Fibroblast of skin of right quadriceps (primary cell): ENCODE measurements at regions not wholly inside any gene's neighbourhood (a gene's known extent, or its start where the extent isn't known, plus 50 kb on each side); places are given as distances from the start of the nearest gene placed in this dataset.
"Not testable (repeated sequence)": the region's sequence is repeated elsewhere in the genome, so short reads cannot be mapped to it uniquely, and the experiment has no call there.

Source experiments
- DNase-seq: peaks from one replicate; pipeline ENCODE4 v3.0.0-alpha.2; 2013

DNA sequence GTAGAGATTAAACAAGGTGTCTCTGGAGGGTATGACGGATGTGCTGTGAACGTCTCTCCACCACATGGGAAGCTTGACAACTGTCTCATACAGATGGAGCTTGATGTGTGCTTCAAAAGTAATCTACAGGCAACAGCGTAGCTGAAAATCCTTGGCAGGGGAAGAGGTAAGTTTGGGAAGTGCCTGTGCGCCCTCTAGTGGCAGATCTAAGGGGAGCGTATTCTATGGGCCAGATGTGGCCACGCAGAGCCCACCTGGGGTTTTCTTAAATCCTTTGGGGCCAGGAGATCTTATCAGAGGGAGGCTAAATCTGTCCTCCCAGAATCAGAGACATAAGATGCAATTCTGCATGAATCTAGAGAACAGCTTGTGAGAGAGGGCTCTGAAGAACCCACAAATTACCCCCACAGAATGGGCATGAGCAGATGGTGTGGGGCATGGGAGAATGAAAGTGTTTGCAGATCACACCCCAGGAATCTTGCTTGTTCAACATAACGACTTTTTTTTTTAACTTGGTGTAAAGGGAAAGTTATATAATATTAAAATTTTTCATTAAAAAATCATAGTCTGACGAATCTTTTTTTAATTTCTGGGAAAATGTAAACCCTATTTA is 91.2 kb upstream of the MPP7 start:
- peak; percentile 53 for DNase-seq

DNA sequence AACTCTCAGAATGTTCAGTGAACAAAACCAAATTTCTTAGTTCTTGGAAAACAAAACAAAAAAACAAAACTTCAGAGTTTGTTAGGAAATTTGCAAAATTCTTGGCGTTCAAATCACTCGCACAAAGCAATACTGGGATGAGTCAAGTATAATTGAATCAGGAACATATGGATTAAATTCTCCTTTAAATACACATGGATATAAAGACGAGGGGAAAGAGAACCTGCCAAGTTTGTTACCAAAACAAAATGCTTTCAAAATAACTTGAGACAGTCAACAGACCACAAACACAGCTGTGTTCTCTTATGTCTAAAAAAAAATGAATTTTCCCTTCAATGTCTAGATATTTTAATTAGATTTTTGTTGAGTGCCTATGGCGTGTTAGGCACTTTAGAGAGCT is 93.5 kb upstream of the MPP7 start:
- peak; percentile 51 for DNase-seq

DNA sequence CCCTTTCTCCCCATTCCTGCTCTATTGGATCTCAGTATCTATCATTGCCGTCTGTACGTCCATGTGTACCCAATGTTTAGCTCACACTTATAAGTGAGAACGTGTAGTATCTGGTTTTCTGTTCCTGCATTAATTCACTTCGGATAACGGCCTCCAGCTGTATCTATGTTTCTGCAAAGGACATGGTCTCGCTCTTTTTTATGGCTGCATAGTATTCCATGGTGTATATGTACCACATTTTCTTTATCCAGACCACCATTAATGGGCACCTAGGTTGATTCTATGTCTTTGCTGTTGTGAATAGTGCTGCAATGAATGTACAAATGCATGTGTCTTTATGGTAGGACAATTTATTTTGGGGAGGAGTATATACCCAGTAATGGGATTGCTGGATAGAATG is 94.4 kb upstream of the MPP7 start:
- DNase-seq = no peak

DNA sequence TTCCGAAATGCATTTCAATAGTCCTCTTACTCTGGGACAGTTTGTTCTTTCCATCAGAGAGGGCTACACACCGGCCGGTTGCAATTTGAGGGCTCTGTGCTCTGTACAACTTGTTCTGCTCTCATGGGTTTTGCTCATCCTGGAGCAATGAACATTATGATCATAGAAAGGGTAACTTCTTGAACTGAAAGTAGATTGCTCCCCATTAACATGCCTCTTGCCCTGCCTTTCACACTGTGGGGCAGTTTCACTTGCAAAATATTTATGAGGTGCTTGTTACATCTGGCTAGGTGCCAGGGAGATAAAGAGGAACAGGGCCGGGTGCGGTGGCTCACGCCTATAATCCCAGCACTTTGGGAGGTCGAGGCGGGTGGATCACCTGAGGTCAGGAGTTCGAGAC is 97.3 kb upstream of the MPP7 start:
- DNase-seq = no peak

DNA sequence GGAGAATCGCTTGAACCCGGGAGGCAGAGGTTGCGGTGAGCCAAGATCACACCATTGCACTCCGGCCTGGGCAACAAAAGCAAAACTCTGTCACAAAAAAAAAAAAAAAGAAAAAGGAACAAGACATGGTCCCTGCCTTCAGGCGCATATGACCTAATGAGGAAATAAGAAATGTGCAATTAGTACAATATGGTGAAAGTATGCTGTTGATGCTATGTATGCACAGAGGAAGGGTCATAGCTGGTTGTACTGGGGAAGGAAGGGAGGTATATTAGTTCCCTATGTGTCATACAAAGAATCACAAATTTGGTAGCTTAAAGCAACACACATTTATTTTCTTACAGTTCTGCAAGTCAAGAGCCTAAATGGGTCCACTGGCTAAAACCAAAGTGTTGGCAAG is 97.8 kb upstream of the MPP7 start:
- no peak for DNase-seq

DNA sequence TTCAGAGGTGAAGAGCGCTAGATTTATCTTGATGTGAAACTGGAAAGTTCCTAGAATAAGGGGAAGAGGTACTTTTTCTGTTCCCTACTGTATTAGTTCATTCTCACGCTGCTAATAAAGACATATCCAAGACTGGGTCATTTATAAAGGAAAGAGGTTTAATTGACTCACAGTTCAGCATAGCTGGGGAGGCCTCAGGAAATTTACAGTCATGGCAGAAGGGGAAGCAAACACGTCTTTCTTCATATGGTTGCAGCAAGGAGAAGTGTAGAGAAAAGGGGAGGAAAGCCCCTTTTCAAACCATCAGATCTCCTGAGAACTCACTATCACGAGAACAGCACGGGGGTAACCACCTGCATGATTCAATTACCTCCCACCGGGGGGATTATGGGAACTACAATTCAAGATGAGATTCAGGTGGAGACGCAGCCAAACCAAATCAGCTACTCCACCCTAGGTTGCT is 99.8 kb upstream of the MPP7 start:
- not testable (repeated sequence) for DNase-seq

DNA sequence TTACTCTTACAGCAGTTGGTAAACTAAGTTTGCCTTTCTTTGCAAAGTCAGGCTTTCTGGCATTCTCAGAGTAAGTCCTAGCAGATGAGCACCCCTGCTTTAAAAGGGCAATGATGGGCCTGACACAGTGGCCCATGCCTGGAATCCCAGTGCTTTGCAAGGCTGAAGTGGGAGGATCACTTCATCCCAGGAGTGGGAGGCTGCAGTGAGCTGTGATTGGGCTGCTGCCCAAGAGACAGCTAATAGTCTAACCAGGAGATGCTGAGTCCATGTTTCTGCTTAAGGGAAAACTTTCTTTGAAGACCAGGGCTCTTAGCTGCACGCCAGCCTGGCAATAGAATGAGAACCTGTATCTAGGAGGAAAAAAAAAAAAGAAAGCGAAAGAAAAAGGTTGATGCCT is 100.2 kb upstream of the MPP7 start:
- no peak for DNase-seq

DNA sequence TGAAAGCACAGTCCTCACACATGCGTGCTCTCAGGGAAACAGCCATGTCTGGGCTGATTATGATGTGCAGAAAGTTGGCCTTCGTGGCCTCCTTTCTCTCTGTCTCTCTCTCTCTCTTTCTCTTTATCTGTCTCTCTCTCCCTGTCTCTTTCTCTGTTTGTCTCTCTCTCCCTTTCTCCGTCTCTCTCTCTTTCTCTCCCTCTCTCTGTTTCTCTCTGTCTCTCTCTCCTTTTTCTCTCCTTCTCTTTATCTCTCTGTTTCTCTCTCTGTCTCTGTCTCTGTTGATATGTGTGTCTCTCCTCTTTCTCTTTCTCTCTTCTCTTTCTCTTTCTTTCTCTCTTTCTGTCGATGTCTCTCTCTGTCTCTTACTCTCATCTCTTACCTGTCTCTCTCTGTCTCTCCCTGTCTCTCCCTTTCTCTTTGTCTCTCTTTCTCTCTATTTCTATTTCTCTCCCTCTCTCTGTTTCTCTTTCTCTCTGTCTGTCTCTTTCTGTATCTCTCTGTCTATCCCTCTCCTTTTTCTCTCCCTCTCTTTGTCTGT is 105.4 kb upstream of the MPP7 start:
- no peak for DNase-seq

DNA sequence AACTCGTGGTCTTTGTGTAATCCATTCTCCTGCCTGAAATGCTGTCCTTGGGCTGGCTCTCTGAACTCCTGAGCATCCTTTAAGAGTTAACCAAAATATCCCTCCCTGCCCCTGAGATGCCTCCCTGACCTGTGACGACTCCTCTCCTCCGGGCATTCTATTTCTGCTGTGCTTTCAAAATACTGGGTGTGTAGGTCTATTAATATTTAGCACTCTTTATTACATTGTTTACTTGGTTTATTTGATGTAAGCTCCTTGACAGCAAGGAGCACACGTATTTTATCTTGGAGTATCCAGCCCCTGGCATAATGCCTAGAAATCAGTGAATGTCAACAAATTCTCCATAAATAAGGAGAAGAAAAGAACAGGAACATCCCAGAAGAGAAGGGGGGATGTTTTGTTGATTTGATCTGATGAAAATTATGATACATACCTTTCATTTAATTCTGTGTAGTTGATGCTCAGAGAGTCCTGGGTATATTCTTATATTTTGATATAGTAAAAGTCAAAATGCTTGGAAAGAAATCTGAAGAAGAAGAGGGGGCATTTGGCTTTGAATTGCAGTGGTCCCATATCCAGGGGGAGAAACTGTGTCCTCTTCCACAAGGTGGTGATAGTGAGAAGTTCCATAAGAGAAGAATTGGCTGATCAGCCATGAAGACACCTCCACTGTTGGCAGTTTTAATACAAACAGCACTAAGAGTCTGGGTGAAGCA is 107.7 kb upstream of the MPP7 start:
- no peak for DNase-seq

DNA sequence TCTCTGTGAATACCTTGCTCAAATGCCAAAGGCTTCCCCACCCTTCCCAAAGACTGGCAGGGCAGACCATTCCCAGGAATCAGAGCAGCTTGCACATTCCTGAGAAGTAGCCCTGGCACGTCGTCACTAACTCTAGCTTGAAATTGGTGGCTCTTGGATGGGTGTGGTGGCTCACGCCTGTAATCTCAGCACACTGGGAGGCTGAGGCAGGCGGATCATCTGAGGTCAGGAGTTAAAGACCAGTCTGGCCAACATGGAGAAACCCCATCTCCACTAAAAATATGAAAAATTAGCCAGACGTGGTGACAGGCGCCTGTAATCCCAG is 108.2 kb upstream of the MPP7 start:
- no peak for DNase-seq

DNA sequence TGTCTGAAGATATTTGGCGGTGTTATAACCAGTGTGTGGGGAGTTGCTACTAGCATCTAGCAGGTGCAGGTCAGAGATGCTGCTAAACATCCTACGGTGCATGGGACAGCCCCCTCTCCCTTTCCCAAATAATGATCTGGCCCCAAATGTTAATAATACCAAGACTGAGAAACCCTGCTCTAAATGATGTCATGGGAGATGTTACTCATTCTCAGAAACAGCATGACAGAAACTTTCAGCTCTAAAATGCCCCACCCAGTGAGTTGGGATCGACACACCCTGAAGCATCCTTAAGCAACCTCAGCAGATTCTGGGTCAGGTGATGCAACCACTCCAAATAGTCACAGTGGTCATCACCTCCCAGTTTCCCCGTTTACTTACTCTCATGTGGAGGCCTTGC is 108.8 kb upstream of the MPP7 start:
- DNase-seq = no peak

DNA sequence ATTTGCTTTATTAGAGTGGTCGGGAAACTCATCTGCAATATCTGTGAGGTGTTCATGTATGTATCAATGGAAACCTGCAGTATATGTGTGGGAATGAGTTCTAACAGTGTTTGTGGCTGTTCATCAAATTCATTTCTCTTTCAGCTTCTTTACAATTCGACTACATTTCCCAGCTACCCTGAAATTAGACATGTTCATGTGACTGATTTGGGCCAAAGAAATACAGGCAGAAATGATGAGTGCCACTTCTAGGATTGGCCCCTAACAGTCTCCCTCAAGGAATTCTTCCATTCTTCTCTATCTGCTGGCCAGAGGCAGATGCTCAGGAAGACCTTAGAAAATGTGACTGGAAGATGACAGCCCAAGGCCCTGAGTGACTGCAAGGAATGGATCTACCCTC is 114.8 kb upstream of the WAC start:
- no peak for DNase-seq

DNA sequence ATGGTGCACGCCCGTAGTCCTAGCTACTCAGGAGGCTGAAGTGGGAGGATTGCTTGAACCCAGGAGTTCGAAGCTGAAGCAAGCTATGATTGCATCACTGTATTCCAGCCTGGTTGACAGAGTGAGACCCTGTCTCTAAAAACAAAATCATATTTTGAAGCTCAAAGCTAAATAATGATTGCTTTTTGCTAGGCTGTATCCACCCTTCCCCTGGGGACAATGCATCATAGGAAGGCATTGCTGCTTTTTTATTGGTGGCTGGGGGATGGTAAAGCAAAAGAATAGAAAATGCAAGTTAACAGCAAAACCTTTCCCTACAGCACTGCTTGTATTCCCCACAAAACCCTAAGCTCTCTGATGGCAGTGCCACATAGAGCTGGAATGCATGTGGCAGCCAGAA is 107.5 kb upstream of the WAC start:
- DNase-seq = peak; percentile 6

DNA sequence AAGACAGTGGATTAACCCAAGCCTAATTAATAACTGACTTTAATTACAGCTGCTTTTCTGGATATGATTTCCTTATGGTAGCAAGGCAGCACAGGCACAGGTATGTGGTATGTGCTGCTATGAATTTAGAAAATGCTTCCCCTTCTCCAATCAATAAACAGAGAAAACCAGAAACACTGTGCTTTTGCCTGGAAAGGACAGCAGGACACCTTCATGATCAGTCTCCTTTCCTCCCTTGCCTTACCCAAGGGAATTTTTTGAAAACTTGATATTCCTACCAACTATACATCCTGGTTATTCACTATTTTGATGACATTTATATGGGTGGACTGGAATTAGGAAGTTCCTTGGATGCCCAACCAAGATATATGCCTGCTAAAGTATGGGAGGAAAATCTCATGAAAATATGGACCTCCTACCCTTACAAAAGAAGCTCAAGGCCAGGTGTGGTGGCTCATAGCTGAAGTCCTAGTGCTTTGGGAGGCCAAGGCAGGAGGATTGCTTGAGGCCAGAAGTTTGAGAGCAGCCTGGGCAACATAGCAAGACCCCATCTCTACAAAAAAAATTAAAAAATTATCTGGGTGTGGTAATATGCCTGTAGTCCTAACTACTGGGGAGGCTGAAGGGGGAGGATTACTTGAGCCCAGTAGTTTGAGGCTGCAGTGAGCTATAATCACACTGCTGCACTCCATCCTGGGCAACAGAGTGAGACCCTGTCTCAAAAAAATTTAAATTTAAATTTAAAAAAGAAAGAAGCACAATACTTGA is 106.3 kb upstream of the WAC start:
- DNase-seq = no peak

DNA sequence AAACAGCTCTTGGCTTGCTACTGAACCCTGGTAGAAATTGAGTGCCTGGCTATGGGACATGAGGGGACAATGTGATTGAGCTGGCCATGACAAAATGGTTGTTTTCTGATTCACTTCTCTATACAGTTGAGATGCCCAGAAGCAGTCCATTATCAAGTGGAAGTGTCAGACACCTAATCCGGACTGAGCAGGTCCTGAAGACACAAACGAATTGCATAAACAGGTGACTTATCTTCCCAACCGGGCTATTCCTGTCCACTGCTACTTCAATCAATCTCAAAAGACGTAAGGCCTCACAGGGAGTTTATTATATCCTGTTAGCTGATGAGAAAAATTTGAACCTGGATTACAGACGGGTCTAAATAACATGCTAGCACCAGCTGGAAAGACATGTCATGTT is 105.5 kb upstream of the WAC start:
- no peak for DNase-seq

DNA sequence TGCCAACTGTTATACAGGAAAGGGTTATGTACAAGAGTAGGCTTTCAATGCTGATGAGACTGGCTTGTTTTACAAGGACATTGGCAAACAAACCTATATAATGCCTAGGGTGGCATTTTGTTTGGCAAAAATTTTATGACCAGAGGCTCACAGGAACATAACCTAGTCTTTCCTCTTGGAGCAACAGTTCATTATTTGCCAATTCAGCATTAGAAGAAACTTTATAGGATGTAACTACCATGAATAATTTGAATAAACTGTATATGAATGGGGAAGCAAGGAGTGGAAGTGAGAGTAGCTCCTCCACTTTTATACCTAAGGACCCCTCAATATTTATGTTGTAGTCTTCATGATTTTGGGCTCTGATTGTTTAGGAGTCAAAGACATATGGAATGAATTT is 103.9 kb upstream of the WAC start:
- DNase-seq = no peak

DNA sequence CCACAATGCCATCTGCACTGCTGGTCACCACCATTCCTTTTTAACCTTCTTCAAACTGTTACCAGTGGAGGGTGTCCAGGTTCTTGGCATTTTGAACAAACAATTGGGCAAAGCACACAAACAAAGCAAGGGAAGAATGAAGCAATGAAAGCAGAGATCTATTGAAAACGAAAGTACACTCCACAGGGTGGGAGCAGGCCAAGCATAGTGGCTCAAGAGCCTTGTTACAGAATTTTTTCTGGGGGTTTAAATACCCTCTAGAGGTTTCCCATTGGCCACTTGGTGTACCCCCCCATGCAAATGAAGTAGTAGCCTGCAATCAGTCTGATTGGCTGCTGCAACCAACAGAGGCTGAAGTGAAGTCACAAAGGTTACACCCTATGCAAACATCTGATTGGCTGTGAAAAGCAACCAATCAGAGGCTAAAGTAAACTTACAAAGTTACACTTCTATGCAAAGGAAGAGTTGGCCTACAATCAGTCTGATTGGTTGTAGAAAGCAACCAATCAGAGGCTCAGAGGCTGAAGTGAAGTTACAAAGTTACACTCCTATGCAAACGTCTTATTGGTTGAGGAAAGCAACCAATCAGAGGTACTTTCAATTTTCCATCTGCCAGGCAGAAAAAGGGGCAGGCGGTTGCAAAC is 103.2 kb upstream of the WAC start:
- peak; percentile 20 for DNase-seq

DNA sequence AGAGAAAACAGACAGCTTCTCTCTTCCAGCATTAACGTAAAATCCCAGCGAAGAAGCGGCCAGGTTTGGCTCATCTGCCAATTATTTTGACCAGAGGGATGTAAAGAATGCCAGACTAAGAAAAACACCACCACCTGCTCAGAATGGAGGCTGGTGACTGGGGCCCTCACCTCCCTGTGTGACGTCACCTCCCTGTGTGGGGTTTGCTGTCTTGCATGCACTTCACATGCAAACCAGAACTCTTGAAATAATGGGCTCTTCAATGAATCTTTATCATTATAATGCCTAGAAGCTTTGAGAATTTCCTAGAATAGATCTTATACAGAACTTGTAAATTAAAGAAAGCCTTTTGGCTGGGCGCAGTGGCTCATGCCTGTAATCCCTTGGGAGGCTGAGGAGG is 101.8 kb upstream of the WAC start:
- DNase-seq = no peak

DNA sequence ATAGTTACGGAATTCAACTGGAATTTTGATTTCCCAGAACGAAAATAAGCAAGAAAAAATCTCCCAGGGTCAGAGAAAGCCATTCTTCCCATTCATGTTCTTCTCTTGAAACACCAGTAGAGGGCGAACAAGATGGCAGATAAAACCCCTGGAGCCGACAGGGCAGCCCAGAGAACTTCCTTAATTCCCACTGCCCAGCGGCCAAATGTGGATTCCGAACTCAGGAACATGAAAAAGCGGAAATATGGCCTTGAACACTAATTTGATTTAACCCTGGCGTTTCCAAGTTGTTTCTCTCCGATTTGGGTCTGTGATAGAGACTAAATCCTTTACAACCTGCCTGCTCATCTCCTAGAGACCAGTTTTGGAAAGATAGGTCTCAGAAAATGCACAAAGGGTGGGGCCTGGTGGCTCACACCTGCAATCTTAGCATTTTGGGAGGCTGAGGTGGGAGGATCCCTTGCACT is 100.7 kb upstream of the WAC start:
- DNase-seq = peak; percentile 70

DNA sequence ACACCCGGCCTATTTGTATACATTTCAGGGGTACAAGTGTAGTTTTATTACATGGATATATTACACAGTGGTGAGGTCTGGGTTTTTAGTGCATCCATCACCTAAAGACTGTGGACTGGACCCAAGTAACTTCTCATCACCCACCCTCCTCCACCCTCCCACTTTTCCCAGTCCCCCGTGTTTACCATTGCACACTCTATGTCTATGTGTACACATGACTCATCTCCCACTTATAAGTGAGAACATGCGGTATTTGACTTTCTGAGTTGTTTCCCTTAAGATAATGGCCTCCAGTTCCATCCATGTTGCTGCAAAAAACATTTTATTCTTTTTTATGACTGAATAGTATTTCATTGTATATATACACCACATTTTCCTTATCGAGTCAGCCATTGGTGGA is 98.9 kb upstream of the WAC start:
- DNase-seq = no peak

DNA sequence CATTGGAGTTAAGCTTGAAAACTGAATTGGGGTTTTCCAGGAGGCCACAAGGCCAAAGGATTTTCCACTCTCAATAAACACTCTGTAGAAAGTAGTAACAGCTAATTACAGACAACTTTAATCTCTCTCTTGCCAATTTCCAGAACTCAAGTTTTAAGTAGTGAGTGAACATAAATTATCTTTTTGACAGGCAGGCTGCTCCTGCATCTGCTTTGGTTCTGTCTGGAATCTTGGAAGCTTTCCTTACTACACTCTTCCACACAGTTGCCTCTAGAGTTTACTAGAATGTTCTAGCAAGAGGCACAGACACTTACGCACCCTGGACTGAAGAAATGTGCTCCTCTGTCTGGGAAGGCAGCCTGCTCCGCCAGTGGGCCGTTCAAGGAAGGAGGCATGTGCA is 90.5 kb upstream of the WAC start:
- no peak for DNase-seq

DNA sequence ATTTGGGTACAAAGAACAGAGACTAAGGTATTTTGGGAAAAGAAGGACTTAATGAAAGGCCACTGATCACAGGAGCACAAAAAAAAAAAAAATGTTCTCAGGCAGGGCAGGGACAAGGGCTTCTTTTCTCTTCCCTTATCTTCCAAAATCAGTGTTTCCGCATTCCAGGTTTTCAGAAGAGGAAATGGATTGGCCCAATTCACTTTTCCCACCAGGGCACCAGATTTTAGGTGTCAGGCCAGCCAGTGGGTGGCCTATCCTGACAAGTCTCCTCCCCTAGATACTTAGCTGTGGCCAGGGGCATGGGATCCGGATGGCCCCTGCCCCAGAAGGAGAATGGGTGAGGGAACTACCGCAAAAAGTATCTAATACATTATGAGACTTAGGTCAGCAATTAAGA is 88.9 kb upstream of the WAC start:
- DNase-seq = no peak

DNA sequence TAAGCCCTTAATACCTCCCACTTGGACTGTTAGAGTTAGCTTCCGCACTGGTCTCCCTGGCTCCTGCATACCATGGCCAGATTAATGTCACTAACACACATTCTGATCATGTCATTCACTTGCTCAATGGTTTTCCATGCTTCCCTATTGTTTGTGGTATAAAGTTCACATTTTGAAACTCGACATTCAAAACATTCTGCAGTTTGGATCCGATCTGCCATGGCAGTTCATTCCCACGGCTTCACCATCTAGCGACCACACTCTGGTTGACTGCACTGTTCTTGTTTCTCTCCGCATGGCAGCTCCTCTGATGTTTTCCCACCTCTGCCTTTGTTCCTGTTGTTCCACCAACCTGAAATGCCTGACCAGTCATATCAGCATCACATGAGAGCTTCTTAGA is 87.4 kb upstream of the WAC start:
- DNase-seq = no peak

DNA sequence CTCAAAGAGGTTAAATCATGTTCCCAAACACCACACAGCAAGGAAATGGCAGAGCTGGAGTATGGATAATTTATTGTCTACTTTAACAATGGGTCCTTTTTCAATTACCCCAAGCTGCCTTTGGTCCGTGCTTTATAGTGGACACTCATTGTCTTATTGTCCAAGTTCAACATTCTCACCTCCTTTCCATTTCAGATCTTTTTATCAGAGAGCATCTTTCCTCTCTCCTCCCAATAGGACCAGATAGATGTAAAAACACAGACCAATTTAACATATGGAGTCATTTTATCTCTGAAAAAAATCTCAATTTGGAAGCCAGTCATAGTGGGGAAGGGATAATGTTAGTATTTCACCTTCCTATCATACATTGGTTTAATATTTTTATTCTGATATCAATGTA is 83.5 kb upstream of the WAC start:
- no peak for DNase-seq
